HEK293 (cell line): ENCODE measurements at regions not wholly inside any gene's neighbourhood (a gene's known extent, or its start where the extent isn't known, plus 50 kb on each side); places are given as distances from the start of the nearest gene placed in this dataset.

Source experiments
- HOXA7 ChIP-seq: sonication (generic); formaldehyde crosslinking; IDR thresholded peaks from 2 replicates; pipeline ENCODE4 v1.8.1; 2022; ENCODE audit warnings: missing genetic modification reagents, borderline replicate concordance
- SALL2 ChIP-seq: fragments of 450-650 bp; formaldehyde crosslinking; IDR thresholded peaks from 2 replicates; pipeline ENCODE4 v1.5.0; 2017; ENCODE audit warnings: missing biosample characterization, mild to moderate bottlenecking, missing genetic modification characterization, borderline replicate concordance
- TCF7L2 ChIP-seq: IDR thresholded peaks from 2 replicates; pipeline ENCODE4 v1.6.1; 2011; ENCODE audit warnings: low read depth, mild to moderate bottlenecking, inconsistent platforms, low read length, moderate library complexity, borderline replicate concordance
- TRIM28 ChIP-seq: IDR thresholded peaks from 2 replicates; pipeline ENCODE4 v1.6.1; 2011; ENCODE audit warnings: low read length, control low read depth, borderline replicate concordance
- TF ChIP-seq, protein P1 (sequence below): fragments of 450-650 bp; formaldehyde crosslinking; IDR thresholded peaks from 2 replicates; pipeline ENCODE4 v1.5.1; 2016; ENCODE audit warnings: missing biosample characterization, missing genetic modification characterization
- TF ChIP-seq, protein P2 (sequence below): fragments of 450-650 bp; formaldehyde crosslinking; IDR thresholded peaks from 2 replicates; pipeline ENCODE4 v1.5.1; 2016; ENCODE audit warnings: missing biosample characterization, missing genetic modification characterization

DNA sequence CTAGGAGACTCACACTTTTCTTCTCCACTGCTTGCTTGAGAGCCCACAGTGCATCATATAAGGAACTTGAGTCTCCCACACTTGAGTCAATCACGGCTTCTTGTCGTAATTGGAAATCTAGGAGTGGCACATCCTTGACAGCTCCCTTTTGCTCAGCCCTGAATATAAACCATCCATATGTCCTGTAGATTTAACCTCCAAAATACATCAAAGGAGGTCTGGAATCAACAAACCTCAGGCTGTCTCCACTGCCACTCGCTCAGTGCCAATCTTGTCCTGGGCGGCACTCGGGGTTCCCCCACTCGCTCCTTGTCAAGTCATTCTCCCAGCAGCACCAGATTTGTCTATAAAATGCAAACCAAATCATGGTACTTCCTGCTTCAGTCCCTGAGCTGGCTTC lies 84.4 kb upstream of the UQCRFS1 start:
- TF ChIP-seq, protein P1, sequence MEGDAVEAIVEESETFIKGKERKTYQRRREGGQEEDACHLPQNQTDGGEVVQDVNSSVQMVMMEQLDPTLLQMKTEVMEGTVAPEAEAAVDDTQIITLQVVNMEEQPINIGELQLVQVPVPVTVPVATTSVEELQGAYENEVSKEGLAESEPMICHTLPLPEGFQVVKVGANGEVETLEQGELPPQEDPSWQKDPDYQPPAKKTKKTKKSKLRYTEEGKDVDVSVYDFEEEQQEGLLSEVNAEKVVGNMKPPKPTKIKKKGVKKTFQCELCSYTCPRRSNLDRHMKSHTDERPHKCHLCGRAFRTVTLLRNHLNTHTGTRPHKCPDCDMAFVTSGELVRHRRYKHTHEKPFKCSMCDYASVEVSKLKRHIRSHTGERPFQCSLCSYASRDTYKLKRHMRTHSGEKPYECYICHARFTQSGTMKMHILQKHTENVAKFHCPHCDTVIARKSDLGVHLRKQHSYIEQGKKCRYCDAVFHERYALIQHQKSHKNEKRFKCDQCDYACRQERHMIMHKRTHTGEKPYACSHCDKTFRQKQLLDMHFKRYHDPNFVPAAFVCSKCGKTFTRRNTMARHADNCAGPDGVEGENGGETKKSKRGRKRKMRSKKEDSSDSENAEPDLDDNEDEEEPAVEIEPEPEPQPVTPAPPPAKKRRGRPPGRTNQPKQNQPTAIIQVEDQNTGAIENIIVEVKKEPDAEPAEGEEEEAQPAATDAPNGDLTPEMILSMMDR (tag by site-specific recombination) = no peak
- no peak for TF ChIP-seq TCF7L2
- TF ChIP-seq SALL2 = no peak
- TF ChIP-seq, protein P2, sequence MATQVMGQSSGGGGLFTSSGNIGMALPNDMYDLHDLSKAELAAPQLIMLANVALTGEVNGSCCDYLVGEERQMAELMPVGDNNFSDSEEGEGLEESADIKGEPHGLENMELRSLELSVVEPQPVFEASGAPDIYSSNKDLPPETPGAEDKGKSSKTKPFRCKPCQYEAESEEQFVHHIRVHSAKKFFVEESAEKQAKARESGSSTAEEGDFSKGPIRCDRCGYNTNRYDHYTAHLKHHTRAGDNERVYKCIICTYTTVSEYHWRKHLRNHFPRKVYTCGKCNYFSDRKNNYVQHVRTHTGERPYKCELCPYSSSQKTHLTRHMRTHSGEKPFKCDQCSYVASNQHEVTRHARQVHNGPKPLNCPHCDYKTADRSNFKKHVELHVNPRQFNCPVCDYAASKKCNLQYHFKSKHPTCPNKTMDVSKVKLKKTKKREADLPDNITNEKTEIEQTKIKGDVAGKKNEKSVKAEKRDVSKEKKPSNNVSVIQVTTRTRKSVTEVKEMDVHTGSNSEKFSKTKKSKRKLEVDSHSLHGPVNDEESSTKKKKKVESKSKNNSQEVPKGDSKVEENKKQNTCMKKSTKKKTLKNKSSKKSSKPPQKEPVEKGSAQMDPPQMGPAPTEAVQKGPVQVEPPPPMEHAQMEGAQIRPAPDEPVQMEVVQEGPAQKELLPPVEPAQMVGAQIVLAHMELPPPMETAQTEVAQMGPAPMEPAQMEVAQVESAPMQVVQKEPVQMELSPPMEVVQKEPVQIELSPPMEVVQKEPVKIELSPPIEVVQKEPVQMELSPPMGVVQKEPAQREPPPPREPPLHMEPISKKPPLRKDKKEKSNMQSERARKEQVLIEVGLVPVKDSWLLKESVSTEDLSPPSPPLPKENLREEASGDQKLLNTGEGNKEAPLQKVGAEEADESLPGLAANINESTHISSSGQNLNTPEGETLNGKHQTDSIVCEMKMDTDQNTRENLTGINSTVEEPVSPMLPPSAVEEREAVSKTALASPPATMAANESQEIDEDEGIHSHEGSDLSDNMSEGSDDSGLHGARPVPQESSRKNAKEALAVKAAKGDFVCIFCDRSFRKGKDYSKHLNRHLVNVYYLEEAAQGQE (tag by site-specific recombination) = no peak
- TF ChIP-seq HOXA7 (CRISPR knock-in tag) = no peak
- no peak for TF ChIP-seq TRIM28
